SK-N-SH (cell line): ENCODE measurements at regions not wholly inside any gene's neighbourhood (a gene's known extent, or its start where the extent isn't known, plus 50 kb on each side); places are given as distances from the start of the nearest gene placed in this dataset.

Experiments
- CTCF ChIA-PET: fragments of 300-600, 350-600 bp; formaldehyde crosslinking; extraction: SDS; loops from one replicate; lab custom pipeline; 2021; lab: Yijun Ruan, JAX
- POLR2A ChIA-PET: fragments of 350-600 bp; sonication (Branson Sonifier 250); formaldehyde crosslinking; extraction: SDS; loops from one replicate; lab custom pipeline; 2020; ENCODE audit warnings: antibody characterized with exemption, inconsistent platforms; lab: Yijun Ruan, JAX
- DNase-seq: peaks from one replicate; pipeline ENCODE4 v3.0.0; 2012
- H2AFZ ChIP-seq: fragments of 200-600 bp; sonication (generic); 2 replicates; pipeline ENCODE4 v1.8.1; 2016; ENCODE audit warnings: antibody characterized with exemption, mild to moderate bottlenecking, low read depth
- H3F3A ChIP-seq: fragments of 200-600 bp; sonication (generic); replicated peaks from 2 replicates; pipeline ENCODE3; 2016; ENCODE audit warnings: antibody characterized with exemption, mild to moderate bottlenecking; ENCODE audit not compliant: insufficient read depth
- H3K27ac ChIP-seq, 2 experiments: fragments of 200-500 bp in 1 of 2; fragments of 200-600 bp in 1 of 2; sonication (Bioruptor generic) in 1 of 2; sonication (generic), shearing (Covaris generic) in 1 of 2; 2 replicates each; pipeline versions ENCODE4 v1.5.1 to v1.6.1; 2014 to 2016; ENCODE audit warnings: low read depth in 2 of 2, inconsistent platforms in 1 of 2, low read length in 1 of 2, mild to moderate bottlenecking in 1 of 2, mixed read lengths in 1 of 2
- H3K27me3 ChIP-seq: fragments of 200-600 bp; sonication (generic), shearing (Covaris generic); 2 replicates; pipeline ENCODE4 v1.6.1; 2016; ENCODE audit warnings: mixed run types; ENCODE audit not compliant: insufficient read depth
- H3K36me3 ChIP-seq, 2 experiments: fragments of 200-500 bp in 1 of 2; fragments of 200-600 bp in 1 of 2; sonication (Bioruptor generic) in 1 of 2; sonication (generic) in 1 of 2; replicated peaks in 1 of 2; 2 replicates each; pipeline versions ENCODE3 to v1.5.1; 2014 to 2016; ENCODE audit warnings: low read length in 1 of 2, mild to moderate bottlenecking in 1 of 2; ENCODE audit not compliant: insufficient read depth in 2 of 2, control insufficient read depth in 1 of 2
- H3K4me1 ChIP-seq, 2 experiments: fragments of 200-500 bp in 1 of 2; fragments of 200-600 bp in 1 of 2; sonication (Bioruptor generic) in 1 of 2; sonication (generic), shearing (Covaris generic) in 1 of 2; 2 replicates each; pipeline versions ENCODE4 v1.5.1 to v1.6.1; 2014 to 2016; ENCODE audit warnings: low read depth in 1 of 2, low read length in 1 of 2, mixed run types in 1 of 2; ENCODE audit not compliant: insufficient read depth in 2 of 2, control insufficient read depth in 1 of 2
- H3K4me2 ChIP-seq: fragments of 200-600 bp; sonication (generic), shearing (Covaris generic); 2 replicates; pipeline ENCODE4 v1.6.1; 2017; ENCODE audit warnings: mixed run types
- H3K4me3 ChIP-seq, 2 experiments: fragments of 200-500 bp in 1 of 2; fragments of 200-600 bp in 1 of 2; sonication (Bioruptor generic) in 1 of 2; sonication (generic), shearing (Covaris generic) in 1 of 2; 2 replicates each; pipeline versions ENCODE4 v1.5.1 to v1.8.1; 2014 to 2016; ENCODE audit warnings: low read depth in 2 of 2, inconsistent platforms in 1 of 2, low read length in 1 of 2, mild to moderate bottlenecking in 1 of 2, mixed read lengths in 1 of 2, moderate library complexity in 1 of 2
- H3K79me2 ChIP-seq: fragments of 200-600 bp; sonication (generic); 2 replicates; pipeline ENCODE4 v1.8.1; 2017; ENCODE audit warnings: mild to moderate bottlenecking; ENCODE audit not compliant: insufficient read depth
- H3K9ac ChIP-seq: fragments of 200-600 bp; sonication (generic); 2 replicates; pipeline ENCODE4 v1.6.1; 2017; ENCODE audit warnings: mixed run types
- H3K9me2 ChIP-seq: fragments of 200-600 bp; sonication (generic); 2 replicates; pipeline ENCODE4 v1.6.1; 2017; ENCODE audit warnings: mixed run types
- H3K9me3 ChIP-seq: fragments of 200-600 bp; sonication (generic); 2 replicates; pipeline ENCODE4 v1.6.1; 2017; ENCODE audit warnings: mixed run types, mild to moderate bottlenecking, moderate library complexity
- H4K20me1 ChIP-seq: fragments of 200-600 bp; sonication (generic); 2 replicates; pipeline ENCODE4 v1.6.1; 2017; ENCODE audit warnings: mild to moderate bottlenecking, mixed run types; ENCODE audit not compliant: insufficient read depth
- CHD2 ChIP-seq: fragments of 150-350 bp; IDR thresholded peaks from 2 replicates; pipeline ENCODE4 v1.6.1; 2018; ENCODE audit warnings: low read length; ENCODE audit not compliant: partially characterized antibody
- CTCF ChIP-seq: fragments of 200-600 bp; sonication (generic); IDR thresholded peaks from 2 replicates; pipeline ENCODE4 v1.6.1; 2017; ENCODE audit warnings: antibody characterized with exemption, mild to moderate bottlenecking, moderate library complexity
- EP300 ChIP-seq, 2 experiments: IDR thresholded peaks; 2 replicates each; pipeline versions ENCODE4 v1.4.0 to v1.6.1; 2012; ENCODE audit warnings: borderline replicate concordance in 1 of 2, low read depth in 1 of 2, low read length in 1 of 2
- FOSL2 ChIP-seq: IDR thresholded peaks from 2 replicates; pipeline ENCODE4 v1.4.0; 2012; ENCODE audit warnings: low read depth, mild to moderate bottlenecking, moderate library complexity, borderline replicate concordance
- FOXJ3 ChIP-seq: sonication (generic); formaldehyde crosslinking; IDR thresholded peaks from 2 replicates; pipeline ENCODE4 v1.5.1; 2020; ENCODE audit warnings: mild to moderate bottlenecking, missing genetic modification reagents
- FOXM1 ChIP-seq: IDR thresholded peaks from 2 replicates; pipeline ENCODE4 v1.4.0; 2012; ENCODE audit warnings: low read depth, mild to moderate bottlenecking
- GABPA ChIP-seq: IDR thresholded peaks from 2 replicates; pipeline ENCODE4 v1.4.0; 2012; ENCODE audit warnings: low read depth, mild to moderate bottlenecking
- GATA2 ChIP-seq: sonication (generic); formaldehyde crosslinking; IDR thresholded peaks from 2 replicates; pipeline ENCODE4 v1.5.0; 2020; ENCODE audit warnings: mild to moderate bottlenecking, missing genetic modification reagents
- JUND ChIP-seq: IDR thresholded peaks from 2 replicates; pipeline ENCODE4 v1.4.0; 2012
- MAX ChIP-seq: IDR thresholded peaks from 2 replicates; pipeline ENCODE4 v1.4.0; 2012; ENCODE audit warnings: low read depth
- MEF2A ChIP-seq: IDR thresholded peaks from 2 replicates; pipeline ENCODE4 v1.4.0; 2012; ENCODE audit warnings: low read depth, borderline replicate concordance
- MXI1 ChIP-seq: IDR thresholded peaks from 2 replicates; pipeline ENCODE4 v1.6.1; 2012; ENCODE audit warnings: mild to moderate bottlenecking, low read depth, low read length, improper control_type of control experiment
- NRF1 ChIP-seq: IDR thresholded peaks from 2 replicates; pipeline ENCODE4 v1.6.1; 2012; ENCODE audit warnings: low read depth, mild to moderate bottlenecking, low read length
- RCOR1 ChIP-seq: fragments of 150-350 bp; IDR thresholded peaks from 2 replicates; pipeline ENCODE4 v1.6.1; 2017; ENCODE audit warnings: antibody characterized with exemption, low read length
- RXRA ChIP-seq: IDR thresholded peaks from 2 replicates; pipeline ENCODE4 v1.4.0; 2012; ENCODE audit warnings: low read depth, mild to moderate bottlenecking, borderline replicate concordance
- SMC3 ChIP-seq: IDR thresholded peaks from 2 replicates; pipeline ENCODE4 v1.6.1; 2012; ENCODE audit warnings: low read depth, low read length, improper control_type of control experiment
- TCF12 ChIP-seq: IDR thresholded peaks from 2 replicates; pipeline ENCODE4 v1.4.0; 2012
- USF1 ChIP-seq: IDR thresholded peaks from 2 replicates; pipeline ENCODE4 v1.4.0; 2012; ENCODE audit warnings: low read depth, borderline replicate concordance
- ZBTB33 ChIP-seq: IDR thresholded peaks from 2 replicates; pipeline ENCODE4 v1.4.0; 2012; ENCODE audit warnings: low read depth, borderline replicate concordance
- WGBS: methylation state at CpG from one replicate; pipeline ENCODE4 v1.1.6; 2017; ENCODE audit warnings: low lambda C conversion rate; 5-methylcytosine and 5-hydroxymethylcytosine counted together
- TF ChIP-seq, protein P1 (sequence below): fragments of 150-350 bp; IDR thresholded peaks from 2 replicates; pipeline ENCODE4 v1.6.1; 2016; ENCODE audit warnings: mild to moderate bottlenecking, low read depth, low read length
- TF ChIP-seq, protein P2 (sequence below): fragments of 150-350 bp; IDR thresholded peaks from 2 replicates; pipeline ENCODE4 v1.6.1; 2017; ENCODE audit warnings: antibody characterized with exemption, low read length, low read depth, borderline replicate concordance

- Histone ChIP-seq H2AFZ (no peak overlapping the region), H4K20me1 (no peaks in the 10 kb centered on the region), H3K9me3 (peaks cover 2% of the 10 kb centered on the region; the same call in 1 of the 2 replicates), H3K36me3 (no peaks in the 10 kb centered on the region), H3K79me2 (no peaks in the 10 kb centered on the region), H3K4me3 (no peak overlapping the region), H3K9ac (no peak overlapping the region), H3K9me2 (no peaks in the 10 kb centered on the region), H3K27me3 (no peaks in the 10 kb centered on the region), H3K4me1 (no peaks in the 10 kb centered on the region), H3F3A (no peaks in the 10 kb centered on the region), H3K27ac (no peak overlapping the region), H3K4me2 (no peak overlapping the region)
- WGBS: 51% methylated on average over 9 of the region's 9 CpGs
- ChIA-PET CTCF (interaction anchor here (1.8 kb wide), 1 partner anchor 44 kb away, joined by 6 read pairs; no protein-coding TSS in a partner anchor), POLR2A (no interaction called here)
- no peak for DNase-seq
- TF ChIP-seq RXRA (no peak), EP300 (IDR thresholded peaks at IDR 0.05; ENCODE audit: borderline replicate concordance in 1 of 2, low read depth in 1 of 2, low read length in 1 of 2) (no peak), MXI1 (no peak), JUND (no peak), TCF12 (no peak), FOSL2 (no peak), CHD2 (no peak), GATA2 (CRISPR knock-in tag) (no peak), MAX (no peak), MEF2A (no peak)
These were observed 134.9 kb downstream of the NDUFA10 start for GRCh38 chr2:239890206-239890746.

DNA sequence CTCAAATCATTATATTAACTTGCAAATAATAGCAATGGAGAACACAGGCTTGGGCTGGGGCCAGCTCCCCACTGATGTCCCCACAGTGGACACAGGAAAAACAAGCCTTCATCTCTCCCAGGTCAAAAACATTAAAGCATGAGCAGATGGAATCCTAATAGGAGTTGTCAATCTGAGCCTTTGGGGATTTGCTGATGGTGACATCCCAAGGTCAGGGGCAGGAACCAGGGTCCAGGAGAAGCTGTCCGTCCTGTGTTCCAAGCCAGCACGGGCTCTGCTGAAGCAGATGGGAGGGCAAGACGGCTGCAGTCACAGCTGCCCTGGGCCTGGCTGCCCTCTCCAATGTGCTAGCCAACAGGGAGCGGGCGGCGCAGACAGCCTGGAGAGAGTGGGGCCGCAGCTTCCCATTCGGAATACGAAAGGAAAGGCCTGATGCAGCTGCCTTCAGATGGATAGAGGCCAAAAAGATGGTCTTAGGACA lies 135.5 kb downstream of the NDUFA10 start:
- DNase-seq: no peak
- H3K27me3 ChIP-seq: no peaks in the 10 kb centered on the region
- no peak overlapping the region for H3K4me2 ChIP-seq
- POLR2A ChIA-PET: no interaction called here
- H3K4me1 ChIP-seq: no peaks in the 10 kb centered on the region
- no peaks in the 10 kb centered on the region for H3K9me2 ChIP-seq
- no peaks in the 10 kb centered on the region for H3K79me2 ChIP-seq
- H3K4me3 ChIP-seq: no peak overlapping the region
- no peak overlapping the region for H3K9ac ChIP-seq
- no peaks in the 10 kb centered on the region for H3F3A ChIP-seq
- no peak overlapping the region for H2AFZ ChIP-seq
- WGBS: 56% methylated on average over 9 of the region's 9 CpGs
- CTCF ChIA-PET: interaction anchor here (0.7 to 1.8 kb wide), 2 partner anchors 45 to 48 kb away, joined by 3 to 6 read pairs; no protein-coding TSS in a partner anchor
- no peaks in the 10 kb centered on the region for H4K20me1 ChIP-seq
- H3K27ac ChIP-seq: no peak overlapping the region
- no peaks in the 10 kb centered on the region for H3K36me3 ChIP-seq
- peaks cover 5% of the 10 kb centered on the region; the same call in 1 of the 2 replicates for H3K9me3 ChIP-seq
- TF ChIP-seq USF1 (no peak), SMC3 (no peak), RCOR1 (no peak), NRF1 (no peak), CTCF (no peak), MEF2A (no peak), FOXM1 (no peak), FOXJ3 (CRISPR knock-in tag) (no peak), ZBTB33 (no peak), GABPA (no peak), GATA2 (CRISPR knock-in tag) (no peak), RXRA (no peak)
- TF ChIP-seq, protein P1, sequence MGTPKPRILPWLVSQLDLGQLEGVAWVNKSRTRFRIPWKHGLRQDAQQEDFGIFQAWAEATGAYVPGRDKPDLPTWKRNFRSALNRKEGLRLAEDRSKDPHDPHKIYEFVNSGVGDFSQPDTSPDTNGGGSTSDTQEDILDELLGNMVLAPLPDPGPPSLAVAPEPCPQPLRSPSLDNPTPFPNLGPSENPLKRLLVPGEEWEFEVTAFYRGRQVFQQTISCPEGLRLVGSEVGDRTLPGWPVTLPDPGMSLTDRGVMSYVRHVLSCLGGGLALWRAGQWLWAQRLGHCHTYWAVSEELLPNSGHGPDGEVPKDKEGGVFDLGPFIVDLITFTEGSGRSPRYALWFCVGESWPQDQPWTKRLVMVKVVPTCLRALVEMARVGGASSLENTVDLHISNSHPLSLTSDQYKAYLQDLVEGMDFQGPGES: no peak
- TF ChIP-seq, protein P2, sequence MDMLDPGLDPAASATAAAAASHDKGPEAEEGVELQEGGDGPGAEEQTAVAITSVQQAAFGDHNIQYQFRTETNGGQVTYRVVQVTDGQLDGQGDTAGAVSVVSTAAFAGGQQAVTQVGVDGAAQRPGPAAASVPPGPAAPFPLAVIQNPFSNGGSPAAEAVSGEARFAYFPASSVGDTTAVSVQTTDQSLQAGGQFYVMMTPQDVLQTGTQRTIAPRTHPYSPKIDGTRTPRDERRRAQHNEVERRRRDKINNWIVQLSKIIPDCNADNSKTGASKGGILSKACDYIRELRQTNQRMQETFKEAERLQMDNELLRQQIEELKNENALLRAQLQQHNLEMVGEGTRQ: no peak
